WERI-Rb-1 (cell line): ENCODE measurements at regions not wholly inside any gene's neighbourhood (a gene's known extent, or its start where the extent isn't known, plus 50 kb on each side); places are given as distances from the start of the nearest gene placed in this dataset.
"Not testable (repeated sequence)": the region's sequence is repeated elsewhere in the genome, so short reads cannot be mapped to it uniquely, and the experiment has no call there.

ENCODE experiments used
- DNase-seq: peaks from one replicate; pipeline ENCODE4 v3.0.0-alpha.2; 2020
- H3K27ac ChIP-seq: fragments of 250-450 bp; sonication (Bioruptor Pico); 2 replicates; pipeline ENCODE4 v1.5.1; 2020; ENCODE audit warnings: mild to moderate bottlenecking, moderate library complexity
- H3K27me3 ChIP-seq: fragments of 250-450 bp; sonication (Bioruptor Pico); 2 replicates; pipeline ENCODE4 v1.5.1; 2021; ENCODE audit warnings: mild to moderate bottlenecking, low read depth, moderate library complexity; ENCODE audit not compliant: insufficient read depth, severe bottlenecking
- H3K36me3 ChIP-seq: fragments of 250-450 bp; sonication (Bioruptor Pico); 2 replicates; pipeline ENCODE4 v1.5.1; 2020; ENCODE audit warnings: mild to moderate bottlenecking, moderate library complexity
- H3K4me3 ChIP-seq: 2 replicates; pipeline ENCODE4 v1.5.1; 2011; ENCODE audit warnings: low read depth, mild to moderate bottlenecking, control low read depth, low read length
- H3K9me3 ChIP-seq: fragments of 250-450 bp; sonication (Bioruptor Pico); 2 replicates; pipeline ENCODE4 v1.5.1; 2021; ENCODE audit warnings: mild to moderate bottlenecking, moderate library complexity; ENCODE audit not compliant: severe bottlenecking
- TF ChIP-seq, protein P1 (sequence below): IDR thresholded peaks from 2 replicates; pipeline ENCODE4 v1.5.1; 2011; ENCODE audit warnings: low read depth, mild to moderate bottlenecking, control low read depth, inconsistent platforms, low read length

DNA sequence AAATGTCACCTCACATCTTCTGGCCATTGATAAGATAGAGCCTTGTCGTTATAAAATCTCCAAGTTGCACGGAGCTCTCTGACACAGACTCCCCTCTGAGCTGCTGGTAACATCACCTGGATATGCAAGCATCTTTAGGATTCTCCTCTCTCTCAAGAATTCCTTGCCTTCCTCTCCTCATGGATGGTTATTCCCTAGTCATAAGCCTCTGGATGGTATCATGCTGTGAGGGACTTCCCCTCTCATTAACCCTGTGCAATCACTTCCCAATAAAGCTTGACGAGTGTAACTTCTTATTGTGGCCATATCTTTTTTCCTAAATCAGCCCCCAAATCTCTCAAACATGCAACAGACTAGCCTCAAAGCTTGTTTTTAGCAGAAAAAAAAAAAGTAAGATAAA lies 1057.0 kb upstream of the SLIT2 start:
- H3K9me3 ChIP-seq, result no peaks in the 10 kb centered on the region
- DNase-seq, result no peak
- H3K27ac ChIP-seq, result no peak overlapping the region
- no peaks in the 10 kb centered on the region for H3K36me3 ChIP-seq
- H3K27me3 ChIP-seq, result peaks cover 2% of the 10 kb centered on the region
- H3K4me3 ChIP-seq, result no peak overlapping the region
- TF ChIP-seq, protein P1, sequence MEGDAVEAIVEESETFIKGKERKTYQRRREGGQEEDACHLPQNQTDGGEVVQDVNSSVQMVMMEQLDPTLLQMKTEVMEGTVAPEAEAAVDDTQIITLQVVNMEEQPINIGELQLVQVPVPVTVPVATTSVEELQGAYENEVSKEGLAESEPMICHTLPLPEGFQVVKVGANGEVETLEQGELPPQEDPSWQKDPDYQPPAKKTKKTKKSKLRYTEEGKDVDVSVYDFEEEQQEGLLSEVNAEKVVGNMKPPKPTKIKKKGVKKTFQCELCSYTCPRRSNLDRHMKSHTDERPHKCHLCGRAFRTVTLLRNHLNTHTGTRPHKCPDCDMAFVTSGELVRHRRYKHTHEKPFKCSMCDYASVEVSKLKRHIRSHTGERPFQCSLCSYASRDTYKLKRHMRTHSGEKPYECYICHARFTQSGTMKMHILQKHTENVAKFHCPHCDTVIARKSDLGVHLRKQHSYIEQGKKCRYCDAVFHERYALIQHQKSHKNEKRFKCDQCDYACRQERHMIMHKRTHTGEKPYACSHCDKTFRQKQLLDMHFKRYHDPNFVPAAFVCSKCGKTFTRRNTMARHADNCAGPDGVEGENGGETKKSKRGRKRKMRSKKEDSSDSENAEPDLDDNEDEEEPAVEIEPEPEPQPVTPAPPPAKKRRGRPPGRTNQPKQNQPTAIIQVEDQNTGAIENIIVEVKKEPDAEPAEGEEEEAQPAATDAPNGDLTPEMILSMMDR, result no peak

DNA sequence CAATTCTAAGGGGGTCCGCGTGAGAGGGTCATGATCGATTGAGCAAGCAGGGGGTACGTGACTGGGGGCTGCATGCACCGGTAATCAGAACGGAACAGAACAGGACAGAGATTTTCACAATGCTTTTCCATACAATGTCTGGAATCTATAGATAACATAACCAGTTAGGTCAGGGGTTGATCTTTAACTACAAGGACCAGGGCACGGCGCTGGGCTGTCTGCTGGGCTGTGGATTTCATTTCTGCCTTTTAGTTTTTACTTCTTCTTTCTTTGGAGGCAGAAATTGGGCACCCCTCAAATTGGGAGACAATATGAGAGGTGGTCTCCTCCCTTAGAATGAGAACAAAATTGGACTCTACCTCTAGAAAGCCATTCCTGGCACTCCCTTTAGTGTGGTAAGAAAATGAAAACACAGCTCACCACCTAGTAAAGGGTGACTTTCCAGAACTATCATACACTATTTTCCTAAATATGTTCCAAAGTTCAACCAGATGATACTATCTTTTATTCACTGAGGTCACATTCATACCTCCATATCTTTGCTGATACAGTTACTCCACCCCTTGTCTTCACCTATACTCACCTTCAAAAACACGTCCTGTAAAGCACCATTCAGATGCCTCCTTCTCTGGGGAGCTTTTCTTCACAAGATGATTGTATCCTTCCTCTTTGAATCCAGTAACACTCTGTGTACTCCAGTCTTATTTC lies 1058.3 kb upstream of the SLIT2 start:
- H3K27ac ChIP-seq, result no peak overlapping the region
- peaks cover 2% of the 10 kb centered on the region for H3K27me3 ChIP-seq
- TF ChIP-seq, protein P1, result no peak

DNA sequence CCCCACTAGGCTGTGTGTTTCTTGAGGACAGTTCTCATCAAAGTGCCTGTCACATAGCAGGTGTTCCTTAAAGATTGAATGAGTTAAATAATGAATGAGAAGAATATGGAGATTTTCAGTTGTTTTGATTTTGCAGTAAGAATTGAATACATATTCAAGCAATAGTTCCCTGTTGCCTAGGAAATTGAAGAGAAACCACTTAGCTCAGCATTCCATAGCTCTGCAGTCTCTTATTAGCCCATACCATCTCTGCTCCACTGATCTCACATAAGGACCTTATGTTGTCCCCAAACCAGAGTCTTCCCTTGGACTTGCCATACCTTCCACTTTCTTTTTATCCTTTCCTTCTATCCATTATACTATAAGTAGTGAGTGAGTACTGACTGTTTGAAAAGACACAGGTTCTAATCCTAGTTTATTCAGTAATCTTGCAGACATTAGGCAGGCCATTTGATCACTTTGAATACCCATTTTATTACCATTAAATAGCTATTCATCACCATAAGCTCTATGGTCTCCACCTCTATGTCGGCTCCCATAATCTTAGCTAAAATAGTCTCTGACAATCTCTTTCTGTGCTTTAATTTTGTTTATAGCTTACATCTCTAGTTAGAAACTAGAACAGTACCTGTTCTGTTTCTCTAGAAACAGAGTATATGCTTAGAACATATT lies 1059.6 kb upstream of the SLIT2 start:
- Histone ChIP-seq H3K9me3 (no peaks in the 10 kb centered on the region), H3K4me3 (no peak overlapping the region), H3K27ac (no peak overlapping the region), H3K36me3 (no peaks in the 10 kb centered on the region), H3K27me3 (peaks cover 2% of the 10 kb centered on the region)
- TF ChIP-seq, protein P1, result no peak
- DNase-seq, result no peak

More for the DNA sequence above, 1058.3 kb upstream of the SLIT2 start:
- no peaks in the 10 kb centered on the region for H3K9me3 ChIP-seq
- DNase-seq, result no peak
- H3K36me3 ChIP-seq, result no peaks in the 10 kb centered on the region
- no peak overlapping the region for H3K4me3 ChIP-seq

DNA sequence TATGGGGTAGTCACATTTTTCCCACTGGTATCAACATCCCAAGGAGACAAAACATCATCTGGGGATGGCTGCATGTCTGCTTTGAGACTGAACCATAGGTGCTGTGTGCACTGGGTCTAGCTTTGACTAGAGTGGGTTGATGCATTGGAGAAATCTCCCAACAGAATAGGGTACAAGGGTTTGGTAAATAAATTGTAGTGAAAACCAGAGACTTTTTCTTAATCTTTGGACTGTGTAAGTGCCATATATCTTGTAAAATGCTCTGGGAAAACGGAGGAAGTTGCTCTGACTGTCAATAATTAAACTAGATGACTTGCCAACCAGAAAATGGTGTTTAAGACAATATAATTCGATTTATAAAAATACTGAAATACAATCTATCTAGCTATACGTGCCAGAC lies 1064.0 kb upstream of the SLIT2 start:
- DNase-seq, result no peak
- TF ChIP-seq, protein P1, result no peak
- no peaks in the 10 kb centered on the region for H3K9me3 ChIP-seq

DNA sequence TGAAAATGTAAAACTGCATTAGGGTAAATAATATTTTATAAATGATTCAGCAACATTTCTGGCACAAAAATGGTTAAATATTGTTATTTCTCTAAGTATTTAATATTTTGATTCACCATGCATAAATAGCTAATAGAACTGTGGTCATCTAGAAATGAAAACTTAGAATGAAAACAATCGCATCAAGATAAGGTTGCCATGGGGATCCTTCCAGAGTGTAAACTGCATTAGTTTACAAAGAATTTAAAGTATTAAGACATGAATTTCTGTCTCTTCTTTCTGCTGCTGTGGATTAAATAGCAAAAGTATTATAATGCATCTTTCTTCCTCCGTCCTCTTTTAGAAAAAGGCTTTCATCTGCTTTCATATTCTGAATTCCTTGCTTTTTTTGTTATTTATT lies 1064.6 kb upstream of the SLIT2 start:
- peaks cover 2% of the 10 kb centered on the region for H3K27me3 ChIP-seq
- DNase-seq, result no peak
- TF ChIP-seq, protein P1, result no peak
- no peaks in the 10 kb centered on the region for H3K36me3 ChIP-seq
- no peaks in the 10 kb centered on the region for H3K9me3 ChIP-seq
- no peak overlapping the region for H3K27ac ChIP-seq
- H3K4me3 ChIP-seq, result no peak overlapping the region

More for the DNA sequence above, 1064.0 kb upstream of the SLIT2 start:
- H3K4me3 ChIP-seq, result no peak overlapping the region
- no peaks in the 10 kb centered on the region for H3K36me3 ChIP-seq
- peaks cover 2% of the 10 kb centered on the region for H3K27me3 ChIP-seq
- no peak overlapping the region for H3K27ac ChIP-seq

DNA sequence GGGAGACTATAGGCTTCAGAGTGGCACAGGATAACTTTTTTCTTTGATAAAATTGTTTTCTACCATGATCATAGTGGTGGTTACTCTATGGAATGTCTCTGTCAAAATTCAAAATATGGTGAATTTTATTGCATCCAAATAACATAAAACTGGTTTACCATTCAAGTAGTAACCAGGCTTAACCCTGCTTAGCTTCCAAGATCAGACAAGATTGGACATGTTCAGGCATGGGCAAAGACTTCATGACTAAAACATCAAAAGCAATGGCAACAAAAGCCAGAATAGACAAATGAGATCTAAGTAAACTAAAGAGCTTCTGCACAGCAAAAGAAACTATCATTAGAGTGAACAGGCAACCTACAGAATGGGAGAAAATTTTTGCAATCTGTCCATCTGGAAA lies 1070.1 kb upstream of the SLIT2 start:
- not testable (repeated sequence) for H3K36me3 ChIP-seq

More for the DNA sequence above, 1070.1 kb upstream of the SLIT2 start:
- H3K27me3 ChIP-seq, H3K9me3 ChIP-seq, DNase-seq, H3K27ac ChIP-seq, H3K4me3 ChIP-seq: not testable (repeated sequence)
